ENCODE measurements at regions not wholly inside any gene's neighbourhood (a gene's known extent, or its start where the extent isn't known, plus 50 kb on each side); places are given as distances from the start of the nearest gene placed in this dataset.

DNA sequence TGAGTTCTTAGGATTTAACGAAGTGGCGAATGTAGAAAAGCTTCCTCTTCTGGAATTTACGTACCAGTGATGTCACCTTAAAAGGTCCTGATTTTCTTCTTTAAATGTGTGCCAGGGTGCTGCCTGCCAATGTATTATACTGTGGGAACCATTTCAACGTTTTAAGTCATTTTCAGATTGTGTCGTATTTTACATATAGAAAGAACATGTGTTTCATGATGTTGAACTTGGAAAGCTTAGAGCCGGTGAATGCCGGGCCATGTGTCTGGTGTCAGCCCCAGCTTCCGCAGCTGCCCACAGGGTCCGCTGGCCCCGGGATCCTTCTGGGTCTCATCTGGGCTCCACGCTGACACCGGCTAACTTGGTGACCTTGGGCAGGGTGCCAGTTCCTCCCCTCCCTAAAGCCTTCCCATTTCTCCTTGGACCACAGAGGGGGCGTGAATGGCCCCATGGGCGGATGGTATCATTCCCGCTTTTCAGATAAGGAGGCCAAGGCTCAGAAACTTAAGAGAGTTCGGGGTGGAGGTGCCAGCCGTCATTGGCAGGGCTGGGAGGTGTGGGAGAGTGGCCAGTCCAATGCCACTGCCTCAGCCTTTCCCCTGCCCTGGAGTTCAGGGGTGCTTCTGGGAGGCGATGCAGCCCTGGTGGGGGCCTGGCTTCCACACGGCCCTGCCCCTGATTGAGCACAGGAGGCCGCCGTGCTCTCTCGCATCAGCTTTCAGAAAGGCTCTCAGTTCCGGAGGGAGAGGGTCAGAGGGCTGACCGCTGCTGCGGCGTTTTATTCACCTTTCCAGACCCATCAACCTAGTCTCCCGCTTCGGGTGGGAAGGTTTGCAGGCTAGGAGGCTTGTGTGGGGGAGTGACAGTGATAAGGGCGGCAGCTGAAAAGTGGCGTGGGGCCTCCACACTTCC lies 68.8 kb upstream of the CIBAR2 start:
- TF ChIP-seq, protein P1, sequence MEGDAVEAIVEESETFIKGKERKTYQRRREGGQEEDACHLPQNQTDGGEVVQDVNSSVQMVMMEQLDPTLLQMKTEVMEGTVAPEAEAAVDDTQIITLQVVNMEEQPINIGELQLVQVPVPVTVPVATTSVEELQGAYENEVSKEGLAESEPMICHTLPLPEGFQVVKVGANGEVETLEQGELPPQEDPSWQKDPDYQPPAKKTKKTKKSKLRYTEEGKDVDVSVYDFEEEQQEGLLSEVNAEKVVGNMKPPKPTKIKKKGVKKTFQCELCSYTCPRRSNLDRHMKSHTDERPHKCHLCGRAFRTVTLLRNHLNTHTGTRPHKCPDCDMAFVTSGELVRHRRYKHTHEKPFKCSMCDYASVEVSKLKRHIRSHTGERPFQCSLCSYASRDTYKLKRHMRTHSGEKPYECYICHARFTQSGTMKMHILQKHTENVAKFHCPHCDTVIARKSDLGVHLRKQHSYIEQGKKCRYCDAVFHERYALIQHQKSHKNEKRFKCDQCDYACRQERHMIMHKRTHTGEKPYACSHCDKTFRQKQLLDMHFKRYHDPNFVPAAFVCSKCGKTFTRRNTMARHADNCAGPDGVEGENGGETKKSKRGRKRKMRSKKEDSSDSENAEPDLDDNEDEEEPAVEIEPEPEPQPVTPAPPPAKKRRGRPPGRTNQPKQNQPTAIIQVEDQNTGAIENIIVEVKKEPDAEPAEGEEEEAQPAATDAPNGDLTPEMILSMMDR (conservative IDR thresholded peaks at IDR 0.05; ENCODE audit: low read depth, low read length): no peak
- TF ChIP-seq POLR2A (IDR thresholded peaks at IDR 0.05; ENCODE audit: low read depth, low read length): no peak

All from IMR-90 (cell line).